ENCODE measurements at regions not wholly inside any gene's neighbourhood (a gene's known extent, or its start where the extent isn't known, plus 50 kb on each side); places are given as distances from the start of the nearest gene placed in this dataset.

GRCh38 chr16:52630711-52631110 is 83.8 kb upstream of the TOX3 start:
- no peak overlapping the region for H3K9ac ChIP-seq (ENCODE audit: control insufficient read depth, insufficient read depth, low read length)
- BruUV-seq (replicated peaks): no TSS peak
- no peaks in the 10 kb centered on the region for H3K36me3 ChIP-seq (ENCODE audit: control insufficient read depth in 2 of 2, insufficient read depth in 2 of 2, low read length in 1 of 2)
- no peaks in the 10 kb centered on the region for H3K27me3 ChIP-seq (replicated peaks in 1 of 2; ENCODE audit: control insufficient read depth in 2 of 2, insufficient read depth in 2 of 2, low read length in 1 of 2)
- ATAC-seq (no peak), FAIRE-seq (no peak), DNase-seq (ENCODE audit: low read depth, low spot score) (no peak)
- WGBS (ENCODE audit: insufficient coverage, insufficient replicate concordance, low lambda C conversion rate, missing lambda C conversion rate): 2% methylated on average over 2 of the region's 2 CpGs
- TF ChIP-seq ESRRA (IDR thresholded peaks at IDR 0.05; ENCODE audit: low read length): no peak
- no peak for TF ChIP-seq SMAD1 (IDR thresholded peaks at IDR 0.05; ENCODE audit: low read depth, partially characterized antibody)
- no peak for TF ChIP-seq PBX3 (IDR thresholded peaks at IDR 0.05; ENCODE audit: insufficient replicate concordance, low read depth, low read length)
- TF ChIP-seq TARDBP (IDR thresholded peaks at IDR 0.05; ENCODE audit: borderline replicate concordance): no peak
- no peak for TF ChIP-seq IKZF2 (IDR thresholded peaks at IDR 0.05)
- TF ChIP-seq BCLAF1 (IDR thresholded peaks at IDR 0.05): no peak
- TF ChIP-seq MEF2A (IDR thresholded peaks at IDR 0.05; ENCODE audit: insufficient read depth, low read depth, low read length): no peak
- no peak for TF ChIP-seq RAD51 (IDR thresholded peaks at IDR 0.05)
- TF ChIP-seq E2F4 (IDR thresholded peaks at IDR 0.05; ENCODE audit: low read depth, low read length): no peak
- H3K27ac ChIP-seq (ENCODE audit: control insufficient read depth, insufficient read depth): no peak overlapping the region
- no peaks in the 10 kb centered on the region for H3K4me1 ChIP-seq (ENCODE audit: control insufficient read depth, insufficient read depth, low read length)
- RAD21 ChIA-PET (ENCODE audit: unreplicated experiment): no interaction called here
- intact Hi-C loops (cut with micrococcal nuclease; ENCODE audit: unreplicated experiment) (no loop called here), in situ Hi-C loops (cut with MboI) (no loop called here)
- no peaks in the 10 kb centered on the region for H3K9me3 ChIP-seq (replicated peaks; ENCODE audit: control insufficient read depth, insufficient read depth, low read length)
- no peaks in the 10 kb centered on the region for H4K20me1 ChIP-seq (ENCODE audit: control insufficient read depth, insufficient read depth)
- CTCF ChIA-PET: interaction anchor here (0.6 to 1.1 kb wide), 2 partner anchors 282 to 845 kb away, joined by 3 read pairs; no protein-coding TSS in a partner anchor
- H3K4me3 ChIP-seq: no peak overlapping the region
- no peaks in the 10 kb centered on the region for H3K79me2 ChIP-seq (ENCODE audit: control insufficient read depth, insufficient read depth, low read length)
- SMC1A ChIA-PET (ENCODE audit: uncharacterized antibody, unreplicated experiment): no interaction called here
- no peak overlapping the region for H2AFZ ChIP-seq (ENCODE audit: control insufficient read depth, low read depth, low read length)
- POLR2A ChIA-PET: no interaction called here
- H3K4me2 ChIP-seq (ENCODE audit: control insufficient read depth, insufficient read depth): no peak overlapping the region

All from GM12878 (cell line).